ENCODE measurements at regions not wholly inside any gene's neighbourhood (a gene's known extent, or its start where the extent isn't known, plus 50 kb on each side); places are given as distances from the start of the nearest gene placed in this dataset.
A peak's percentile ranks its signal among the peaks of the same experiment; 100 is the strongest.

- peak; percentile 11 to 49 (median 25) for TF ChIP-seq CTCF (optimal IDR thresholded peaks at IDR 0.05 in 1 of 3, IDR thresholded peaks at IDR 0.05 in 1 of 3, conservative IDR thresholded peaks at IDR 0.05 in 1 of 3; ENCODE audit: extremely low read depth in 1 of 3, insufficient read depth in 2 of 3, low read length in 3 of 3)
- TF ChIP-seq EZH2 (IDR thresholded peaks at IDR 0.05; ENCODE audit: low read length) = no peak
These were observed 236.8 kb upstream of the TBC1D5 start for GRCh38 chr3:17979252-17979651.
